Astrocyte (in vitro differentiated cells and primary cell): ENCODE measurements at regions not wholly inside any gene's neighbourhood (a gene's known extent, or its start where the extent isn't known, plus 50 kb on each side); places are given as distances from the start of the nearest gene placed in this dataset.

ENCODE experiments used
- DNase-seq: peaks from one replicate; pipeline ENCODE4 v3.0.0-alpha.2; 2010; ENCODE audit warnings: low read depth
- FAIRE-seq: peaks from 2 replicates; lab custom pipeline; 2011; peaks lifted over from hg19 to GRCh38; lab: Jason Lieb, UNC
- H2AFZ ChIP-seq: 2 replicates; pipeline ENCODE4 v1.6.0; 2012; ENCODE audit warnings: low read depth, low read length, inconsistent platforms
- H3K27ac ChIP-seq: 2 replicates; pipeline ENCODE4 v1.5.1; 2011; ENCODE audit warnings: low read depth, low read length, inconsistent platforms
- H3K27me3 ChIP-seq: 2 replicates; pipeline ENCODE4 v1.6.0; 2011; ENCODE audit warnings: low read length, inconsistent platforms; ENCODE audit not compliant: insufficient read depth
- H3K36me3 ChIP-seq: 2 replicates; pipeline ENCODE4 v1.5.1; 2011; ENCODE audit warnings: low read length, inconsistent platforms; ENCODE audit not compliant: insufficient read depth
- H3K4me1 ChIP-seq: 2 replicates; pipeline ENCODE4 v1.5.1; 2011; ENCODE audit warnings: low read length, inconsistent platforms; ENCODE audit not compliant: insufficient read depth
- H3K4me2 ChIP-seq: 2 replicates; pipeline ENCODE4 v1.6.0; 2012; ENCODE audit warnings: low read length, inconsistent platforms
- H3K4me3 ChIP-seq: 2 replicates; pipeline ENCODE4 v1.5.1; 2011; ENCODE audit warnings: low read depth, mild to moderate bottlenecking, low read length, inconsistent platforms; ENCODE audit not compliant: insufficient read depth
- H3K79me2 ChIP-seq: 2 replicates; pipeline ENCODE4 v1.6.0; 2012; ENCODE audit warnings: mild to moderate bottlenecking, low read length, inconsistent platforms; ENCODE audit not compliant: insufficient read depth
- H3K9ac ChIP-seq: 2 replicates; pipeline ENCODE4 v1.6.0; 2012; ENCODE audit warnings: mild to moderate bottlenecking, low read length, inconsistent platforms
- H3K9me3 ChIP-seq: 2 replicates; pipeline ENCODE4 v1.5.1; 2012; ENCODE audit warnings: low read depth, mild to moderate bottlenecking, low read length, inconsistent platforms; ENCODE audit not compliant: insufficient read depth
- H4K20me1 ChIP-seq: 2 replicates; pipeline ENCODE4 v1.6.0; 2012; ENCODE audit warnings: low read length, inconsistent platforms; ENCODE audit not compliant: insufficient read depth
- H3K27ac Mint-ChIP-seq: one replicate; pipeline ENCODE4 v1.8.0; 2021; ENCODE audit warnings: mild to moderate bottlenecking, mixed read lengths; ENCODE audit not compliant: unreplicated experiment
- H3K27me3 Mint-ChIP-seq: one replicate; pipeline ENCODE4 v1.8.0; 2021; ENCODE audit warnings: low read depth, mixed read lengths; ENCODE audit not compliant: unreplicated experiment
- H3K36me3 Mint-ChIP-seq: one replicate; pipeline ENCODE4 v1.8.0; 2021; ENCODE audit warnings: low read depth, mixed read lengths; ENCODE audit not compliant: unreplicated experiment
- H3K4me1 Mint-ChIP-seq: one replicate; pipeline ENCODE4 v1.8.0; 2021; ENCODE audit warnings: low read depth, mixed read lengths; ENCODE audit not compliant: unreplicated experiment
- H3K4me3 Mint-ChIP-seq: one replicate; pipeline ENCODE4 v1.8.0; 2021; ENCODE audit warnings: mild to moderate bottlenecking, moderate library complexity, mixed read lengths; ENCODE audit not compliant: unreplicated experiment
- H3K9me3 Mint-ChIP-seq: one replicate; pipeline ENCODE4 v1.8.0; 2021; ENCODE audit warnings: mild to moderate bottlenecking, mixed read lengths; ENCODE audit not compliant: unreplicated experiment
- CTCF ChIP-seq: IDR thresholded peaks from 2 replicates; pipeline ENCODE4 v1.5.1; 2011; ENCODE audit warnings: low read depth, mild to moderate bottlenecking, inconsistent platforms, low read length, moderate library complexity; ENCODE audit not compliant: insufficient read depth
- EZH2 ChIP-seq: IDR thresholded peaks from 2 replicates; pipeline ENCODE4 v1.6.1; 2012; ENCODE audit warnings: mild to moderate bottlenecking, low read length, inconsistent platforms; ENCODE audit not compliant: insufficient read depth

- Mint-ChIP-seq H3K27ac (peak overlapping the region; percentile 87), H3K4me3 (no peak overlapping the region), H3K4me1 (peaks cover 31% of the 10 kb centered on the region), H3K27me3 (peaks cover 6% of the 10 kb centered on the region), H3K9me3 (peaks cover 6% of the 10 kb centered on the region), H3K36me3 (no peaks in the 10 kb centered on the region)
- Histone ChIP-seq H3K4me2 (peak overlapping the region; percentile 70), H3K27me3 (peaks cover 2% of the 10 kb centered on the region), H4K20me1 (no peaks in the 10 kb centered on the region), H3K36me3 (no peaks in the 10 kb centered on the region), H3K4me3 (peak overlapping the region; percentile 4), H2AFZ (no peak overlapping the region), H3K9me3 (no peaks in the 10 kb centered on the region), H3K79me2 (no peaks in the 10 kb centered on the region), H3K4me1 (peaks cover 24% of the 10 kb centered on the region), H3K9ac (no peak overlapping the region), H3K27ac (peak overlapping the region; percentile 60)
- DNase-seq (no peak), FAIRE-seq (no peak)
- no peak for TF ChIP-seq EZH2
- TF ChIP-seq CTCF, result no peak
Measured at GRCh38 chr5:171521679-171522078, 102.2 kb downstream of the FGF18 start.

- H3K36me3 Mint-ChIP-seq, result no peaks in the 10 kb centered on the region
- H3K27me3 ChIP-seq, result no peaks in the 10 kb centered on the region
- peaks cover 29% of the 10 kb centered on the region for H3K4me1 Mint-ChIP-seq
- no peak overlapping the region for H3K4me3 Mint-ChIP-seq
- no peak overlapping the region for H3K27ac ChIP-seq
- H3K9me3 Mint-ChIP-seq, result peaks cover 2% of the 10 kb centered on the region
- H3K27ac Mint-ChIP-seq, result no peak overlapping the region
- no peaks in the 10 kb centered on the region for H3K36me3 ChIP-seq
- H3K4me2 ChIP-seq, result no peak overlapping the region
- no peak overlapping the region for H3K4me3 ChIP-seq
- no peak overlapping the region for H3K9ac ChIP-seq
- no peaks in the 10 kb centered on the region for H4K20me1 ChIP-seq
- TF ChIP-seq EZH2 (no peak), CTCF (no peak)
- H3K79me2 ChIP-seq, result no peaks in the 10 kb centered on the region
- H3K27me3 Mint-ChIP-seq, result peaks cover 5% of the 10 kb centered on the region
- FAIRE-seq (no peak), DNase-seq (no peak)
- H3K9me3 ChIP-seq, result no peaks in the 10 kb centered on the region
- no peak overlapping the region for H2AFZ ChIP-seq
- H3K4me1 ChIP-seq, result peaks cover 24% of the 10 kb centered on the region
Measured at GRCh38 chr5:171523781-171524180, 104.3 kb downstream of the FGF18 start.

GRCh38 chr5:171524466-171524865, 105.0 kb downstream of the FGF18 start:
- peaks cover 2% of the 10 kb centered on the region for H3K9me3 Mint-ChIP-seq
- H3K4me2 ChIP-seq, result no peak overlapping the region
- H3K4me3 Mint-ChIP-seq, result no peak overlapping the region
- TF ChIP-seq EZH2 (no peak), CTCF (no peak)
- H3K27me3 Mint-ChIP-seq, result peaks cover 7% of the 10 kb centered on the region
- no peak for DNase-seq
- no peak overlapping the region for H3K9ac ChIP-seq
- peaks cover 27% of the 10 kb centered on the region for H3K4me1 Mint-ChIP-seq
- no peaks in the 10 kb centered on the region for H3K27me3 ChIP-seq
- no peak for FAIRE-seq
- H3K4me1 ChIP-seq, result peaks cover 24% of the 10 kb centered on the region
- H3K27ac ChIP-seq, result no peak overlapping the region
- no peak overlapping the region for H2AFZ ChIP-seq
- no peaks in the 10 kb centered on the region for H3K36me3 ChIP-seq
- no peaks in the 10 kb centered on the region for H3K36me3 Mint-ChIP-seq
- H3K79me2 ChIP-seq, result no peaks in the 10 kb centered on the region
- H3K9me3 ChIP-seq, result no peaks in the 10 kb centered on the region
- no peaks in the 10 kb centered on the region for H4K20me1 ChIP-seq
- H3K4me3 ChIP-seq, result no peak overlapping the region
- H3K27ac Mint-ChIP-seq, result no peak overlapping the region
